ENCODE measurements at regions not wholly inside any gene's neighbourhood (a gene's known extent, or its start where the extent isn't known, plus 50 kb on each side); places are given as distances from the start of the nearest gene placed in this dataset.

DNA sequence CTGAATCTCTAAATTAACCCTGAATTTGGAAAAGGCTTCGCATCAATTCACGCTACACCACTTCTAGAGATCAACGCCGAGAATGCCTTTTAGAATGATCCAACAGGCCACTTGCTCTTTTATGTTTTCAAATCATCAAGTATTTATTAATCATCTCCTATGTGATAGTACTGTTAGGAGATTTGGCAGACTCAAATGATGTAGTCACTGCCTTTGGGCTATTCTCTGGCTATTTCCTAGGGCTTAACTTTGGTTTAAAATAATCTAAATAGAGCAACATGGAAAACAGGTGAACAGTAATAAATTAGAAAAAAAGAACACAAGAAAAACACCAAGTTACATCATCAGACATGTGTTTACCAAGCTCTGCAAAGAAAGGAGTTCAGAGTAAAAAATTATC, 140.3 kb downstream of the TENT5A start:
- no peaks in the 10 kb centered on the region for H3K9me3 ChIP-seq (replicated peaks in 1 of 2; ENCODE audit: control insufficient read depth in 1 of 2, insufficient read depth in 1 of 2, low read length in 2 of 2)
- TF ChIP-seq, protein P1, sequence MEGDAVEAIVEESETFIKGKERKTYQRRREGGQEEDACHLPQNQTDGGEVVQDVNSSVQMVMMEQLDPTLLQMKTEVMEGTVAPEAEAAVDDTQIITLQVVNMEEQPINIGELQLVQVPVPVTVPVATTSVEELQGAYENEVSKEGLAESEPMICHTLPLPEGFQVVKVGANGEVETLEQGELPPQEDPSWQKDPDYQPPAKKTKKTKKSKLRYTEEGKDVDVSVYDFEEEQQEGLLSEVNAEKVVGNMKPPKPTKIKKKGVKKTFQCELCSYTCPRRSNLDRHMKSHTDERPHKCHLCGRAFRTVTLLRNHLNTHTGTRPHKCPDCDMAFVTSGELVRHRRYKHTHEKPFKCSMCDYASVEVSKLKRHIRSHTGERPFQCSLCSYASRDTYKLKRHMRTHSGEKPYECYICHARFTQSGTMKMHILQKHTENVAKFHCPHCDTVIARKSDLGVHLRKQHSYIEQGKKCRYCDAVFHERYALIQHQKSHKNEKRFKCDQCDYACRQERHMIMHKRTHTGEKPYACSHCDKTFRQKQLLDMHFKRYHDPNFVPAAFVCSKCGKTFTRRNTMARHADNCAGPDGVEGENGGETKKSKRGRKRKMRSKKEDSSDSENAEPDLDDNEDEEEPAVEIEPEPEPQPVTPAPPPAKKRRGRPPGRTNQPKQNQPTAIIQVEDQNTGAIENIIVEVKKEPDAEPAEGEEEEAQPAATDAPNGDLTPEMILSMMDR (IDR thresholded peaks at IDR 0.05), result no peak
- no peak overlapping the region for H3K4me3 ChIP-seq (replicated peaks in 1 of 3; ENCODE audit: low read depth in 2 of 3, low read length in 3 of 3)
- H3K27me3 ChIP-seq (ENCODE audit: control insufficient read depth in 2 of 2, insufficient read depth in 2 of 2, low read length in 2 of 2), result no peaks in the 10 kb centered on the region
- WGBS (ENCODE audit: insufficient coverage), result 100% methylated on average over 2 of the region's 4 CpGs
- H3K27me3 Mint-ChIP-seq (ENCODE audit: low read depth in 3 of 3), result peaks cover 0 to 1% (median 0%) of the 10 kb centered on the region in 3 donors
- intact Hi-C loops (cut with micrococcal nuclease), result no loop called here
- no peak overlapping the region for H3K4me2 ChIP-seq (replicated peaks; ENCODE audit: extremely low read depth, low read length, poor library complexity, severe bottlenecking)
- no peak overlapping the region for H2AFZ ChIP-seq (ENCODE audit: insufficient read depth, low read depth, low read length, poor library complexity, severe bottlenecking)
- no peaks in the 10 kb centered on the region for H3K79me2 ChIP-seq (ENCODE audit: insufficient read depth, low read length)
- DNase-seq, result no peak
- H3K4me1 ChIP-seq (ENCODE audit: control insufficient read depth in 1 of 2, insufficient read depth in 2 of 2, low read length in 2 of 2), result peaks cover 0 to 5% of the 10 kb centered on the region in 2 donors
- H3K4me3 Mint-ChIP-seq, result no peak overlapping the region
- H3K9me3 Mint-ChIP-seq, result peaks cover 0 to 1% (median 0%) of the 10 kb centered on the region in 7 donors
- H3K36me3 ChIP-seq (replicated peaks in 1 of 2; ENCODE audit: control insufficient read depth in 1 of 2, insufficient read depth in 2 of 2, low read length in 2 of 2), result no peaks in the 10 kb centered on the region
- H3K36me3 Mint-ChIP-seq, result no peaks in the 10 kb centered on the region
- H4K20me1 ChIP-seq (ENCODE audit: insufficient read depth, low read length), result no peaks in the 10 kb centered on the region
- H3K9ac ChIP-seq (ENCODE audit: insufficient read depth, low read length, poor library complexity, severe bottlenecking), result no peak overlapping the region
- H3K4me1 Mint-ChIP-seq, result peaks cover 6% of the 10 kb centered on the region
- H3K27ac Mint-ChIP-seq, result no peak overlapping the region
- H3K27ac ChIP-seq (ENCODE audit: low read depth in 1 of 2, low read length in 2 of 2), result no peak overlapping the region

DNA sequence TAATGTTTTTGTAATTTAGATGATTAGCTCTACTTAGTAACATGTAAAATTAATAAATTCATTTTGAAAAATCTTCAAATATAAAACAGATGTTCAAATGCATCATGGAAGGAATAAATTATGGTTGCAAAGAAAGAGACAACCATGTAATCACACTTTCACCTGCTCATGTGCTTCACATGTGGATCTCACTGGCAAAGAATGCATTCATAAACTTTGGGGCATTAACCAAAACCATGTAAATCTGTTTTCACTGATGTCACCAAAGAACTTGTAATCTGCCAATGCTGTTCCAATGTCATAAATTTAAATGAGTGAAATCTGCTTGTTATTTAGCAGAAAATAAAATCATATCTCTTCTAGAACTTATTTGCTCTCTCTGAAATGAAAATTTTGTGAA, 142.7 kb downstream of the TENT5A start:
- peaks cover 0 to 1% (median 0%) of the 10 kb centered on the region in 7 donors for H3K9me3 Mint-ChIP-seq
- H3K4me1 Mint-ChIP-seq, result peaks cover 6% of the 10 kb centered on the region
- Histone ChIP-seq H3K9ac (ENCODE audit: insufficient read depth, low read length, poor library complexity, severe bottlenecking) (no peak overlapping the region), H4K20me1 (ENCODE audit: insufficient read depth, low read length) (no peaks in the 10 kb centered on the region), H3K27ac (ENCODE audit: low read depth in 1 of 2, low read length in 2 of 2) (no peak overlapping the region), H3K79me2 (ENCODE audit: insufficient read depth, low read length) (no peaks in the 10 kb centered on the region), H3K27me3 (ENCODE audit: control insufficient read depth in 2 of 2, insufficient read depth in 2 of 2, low read length in 2 of 2) (no peaks in the 10 kb centered on the region), H3K4me3 (replicated peaks in 1 of 3; ENCODE audit: low read depth in 2 of 3, low read length in 3 of 3) (no peak overlapping the region), H3K4me2 (replicated peaks; ENCODE audit: extremely low read depth, low read length, poor library complexity, severe bottlenecking) (no peak overlapping the region), H3K36me3 (replicated peaks in 1 of 2; ENCODE audit: control insufficient read depth in 1 of 2, insufficient read depth in 2 of 2, low read length in 2 of 2) (no peaks in the 10 kb centered on the region), H3K4me1 (ENCODE audit: control insufficient read depth in 1 of 2, insufficient read depth in 2 of 2, low read length in 2 of 2) (peaks cover 0 to 5% of the 10 kb centered on the region in 2 donors), H3K9me3 (replicated peaks in 1 of 2; ENCODE audit: control insufficient read depth in 1 of 2, insufficient read depth in 1 of 2, low read length in 2 of 2) (no peaks in the 10 kb centered on the region), H2AFZ (ENCODE audit: insufficient read depth, low read depth, low read length, poor library complexity, severe bottlenecking) (no peak overlapping the region)
- no peak overlapping the region for H3K4me3 Mint-ChIP-seq
- intact Hi-C loops (cut with micrococcal nuclease), result no loop called here
- no peak overlapping the region for H3K27ac Mint-ChIP-seq
- no peak for DNase-seq
- H3K36me3 Mint-ChIP-seq, result no peaks in the 10 kb centered on the region
- TF ChIP-seq, protein P1 (IDR thresholded peaks at IDR 0.05), result no peak
- peaks cover 0 to 1% (median 0%) of the 10 kb centered on the region in 3 donors for H3K27me3 Mint-ChIP-seq (ENCODE audit: low read depth in 3 of 3)

Measured in CD14-positive monocyte (primary cell).